Lower leg skin (tissue), 4 donors: ENCODE measurements at regions not wholly inside any gene's neighbourhood (a gene's known extent, or its start where the extent isn't known, plus 50 kb on each side); places are given as distances from the start of the nearest gene placed in this dataset.

Source experiments
- DNase-seq, 2 donors: peaks; one replicate each; pipeline ENCODE4 v3.0.0-alpha.2; 2019; ENCODE audit warnings: low spot score in 2 of 2
- H3K4me3 ChIP-seq: fragments of 200-600 bp; sonication (generic); 2 replicates; pipeline ENCODE4 v1.5.1; 2017; ENCODE audit warnings: mild to moderate bottlenecking, low read depth; ENCODE audit not compliant: poor library complexity, severe bottlenecking
- POLR2A ChIP-seq, 2 donors: fragments of 450-650 bp; IDR thresholded peaks; one replicate each; pipeline ENCODE4 v1.6.1; 2016 to 2017; ENCODE audit warnings: antibody characterized with exemption in 2 of 2, mild to moderate bottlenecking in 1 of 2, moderate library complexity in 1 of 2
- WGBS, 2 donors: methylation state at CpG; one replicate each; pipeline ENCODE4 v1.1.5; 2018; 5-methylcytosine and 5-hydroxymethylcytosine counted together
- intact Hi-C: fragments of 100-400 bp; cut with DNase I; formaldehyde crosslinking; loops from one replicate; pipeline ENCODE4 v1.15.0; 2023; ENCODE audit warnings: low total_unique reads
- TF ChIP-seq, protein P1 (sequence below), 3 donors: fragments of 450-650 bp; IDR thresholded peaks; one replicate each; pipeline ENCODE4 v1.5.1; 2016; ENCODE audit warnings: antibody characterized with exemption in 3 of 3, mild to moderate bottlenecking in 3 of 3, moderate library complexity in 2 of 3

DNA sequence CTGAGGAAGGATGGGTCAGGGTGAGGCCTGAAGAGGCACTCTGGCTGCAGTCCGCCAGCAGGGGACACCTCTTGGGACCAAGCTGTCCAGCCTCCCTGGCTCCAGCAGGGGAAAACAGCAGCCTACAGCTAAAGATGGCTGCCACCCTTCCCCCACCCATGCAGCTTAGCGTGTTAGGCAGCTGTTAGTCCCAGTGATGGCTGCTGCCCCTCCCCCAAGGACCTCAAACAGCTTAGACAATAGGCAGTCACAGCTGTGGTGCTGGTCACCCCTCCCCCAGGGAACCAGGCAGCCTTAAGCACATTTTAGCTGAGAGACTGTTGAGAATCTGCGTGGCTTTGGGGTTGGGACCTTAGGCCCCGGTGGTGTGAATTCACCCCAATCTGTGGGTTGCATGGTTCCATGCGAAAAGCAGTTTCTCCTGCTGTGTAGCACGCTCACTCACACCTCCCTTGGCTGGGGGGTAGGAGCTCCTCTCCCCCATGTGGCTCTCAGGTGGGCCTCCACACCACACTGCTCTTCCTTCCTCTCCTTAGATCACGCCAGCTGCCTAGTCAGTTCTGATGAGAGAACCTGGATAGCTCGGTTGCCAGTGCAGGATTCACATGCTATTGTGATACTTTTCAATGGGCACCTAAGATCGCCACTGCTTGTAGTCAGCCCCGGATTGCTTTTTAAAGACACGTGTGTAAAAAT, 140.5 kb upstream of the CADPS start:
- WGBS, 2 donors: 67 to 71% methylated on average over 11 of the region's 11 CpGs
- DNase-seq: no peak
- TF ChIP-seq, protein P1, sequence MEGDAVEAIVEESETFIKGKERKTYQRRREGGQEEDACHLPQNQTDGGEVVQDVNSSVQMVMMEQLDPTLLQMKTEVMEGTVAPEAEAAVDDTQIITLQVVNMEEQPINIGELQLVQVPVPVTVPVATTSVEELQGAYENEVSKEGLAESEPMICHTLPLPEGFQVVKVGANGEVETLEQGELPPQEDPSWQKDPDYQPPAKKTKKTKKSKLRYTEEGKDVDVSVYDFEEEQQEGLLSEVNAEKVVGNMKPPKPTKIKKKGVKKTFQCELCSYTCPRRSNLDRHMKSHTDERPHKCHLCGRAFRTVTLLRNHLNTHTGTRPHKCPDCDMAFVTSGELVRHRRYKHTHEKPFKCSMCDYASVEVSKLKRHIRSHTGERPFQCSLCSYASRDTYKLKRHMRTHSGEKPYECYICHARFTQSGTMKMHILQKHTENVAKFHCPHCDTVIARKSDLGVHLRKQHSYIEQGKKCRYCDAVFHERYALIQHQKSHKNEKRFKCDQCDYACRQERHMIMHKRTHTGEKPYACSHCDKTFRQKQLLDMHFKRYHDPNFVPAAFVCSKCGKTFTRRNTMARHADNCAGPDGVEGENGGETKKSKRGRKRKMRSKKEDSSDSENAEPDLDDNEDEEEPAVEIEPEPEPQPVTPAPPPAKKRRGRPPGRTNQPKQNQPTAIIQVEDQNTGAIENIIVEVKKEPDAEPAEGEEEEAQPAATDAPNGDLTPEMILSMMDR (IDR thresholded peaks at IDR 0.05): no peak

DNA sequence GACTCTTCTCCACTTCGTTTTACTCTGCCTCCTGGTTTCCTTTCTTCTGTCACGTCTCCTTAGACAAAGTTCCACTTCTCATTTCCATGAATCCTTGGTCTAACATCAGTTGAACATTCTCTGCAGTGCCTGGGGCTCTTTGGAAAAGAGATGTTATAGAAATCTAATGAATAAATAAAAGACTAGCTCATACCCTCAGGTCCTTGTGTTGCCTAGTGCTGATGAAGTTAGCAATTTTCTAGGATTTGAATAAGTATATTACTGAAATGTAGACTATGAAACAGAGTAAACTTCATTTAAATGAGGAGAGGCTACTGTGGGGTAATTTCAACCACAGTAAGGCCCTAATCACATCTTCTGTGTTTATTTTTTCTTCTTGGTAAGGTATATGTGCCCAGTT, 146.9 kb upstream of the CADPS start:
- 30 to 34% methylated on average over 2 of the region's 2 CpGs for WGBS, 2 donors
- TF ChIP-seq, protein P1 (IDR thresholded peaks at IDR 0.05): no peak
- no peak for TF ChIP-seq POLR2A (IDR thresholded peaks at IDR 0.05)
- intact Hi-C loops: no loop called here

More for the DNA sequence above, 140.5 kb upstream of the CADPS start:
- H3K4me3 ChIP-seq: no peak overlapping the region
- intact Hi-C loops: no loop called here

DNA sequence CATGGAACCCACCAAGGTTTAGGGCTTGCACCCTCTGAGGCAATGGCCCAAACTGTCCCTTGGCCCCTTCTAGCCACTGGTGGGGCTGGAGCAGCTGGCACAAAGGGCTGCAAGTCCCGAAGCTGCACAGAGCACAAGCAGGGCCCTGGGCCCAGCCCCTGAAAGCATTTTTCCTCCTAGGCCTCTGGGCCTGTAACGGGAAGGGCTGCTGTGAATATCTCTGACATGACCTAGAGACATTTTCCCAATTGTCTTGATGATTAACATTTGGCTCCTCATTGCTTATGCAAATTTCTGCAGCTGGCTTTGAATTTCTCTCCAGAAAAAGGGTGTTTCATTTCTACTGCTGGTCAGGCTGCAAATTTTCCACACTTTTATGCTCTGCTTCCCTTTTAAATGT, 151.5 kb upstream of the CADPS start:
- 38 to 75% methylated on average over 2 of the region's 2 CpGs for WGBS, 2 donors
- intact Hi-C loops: no loop called here
- H3K4me3 ChIP-seq: no peak overlapping the region
- TF ChIP-seq, protein P1 (IDR thresholded peaks at IDR 0.05): no peak
- no peak for TF ChIP-seq POLR2A (IDR thresholded peaks at IDR 0.05)
- no peak for DNase-seq

More for the DNA sequence above, 146.9 kb upstream of the CADPS start:
- no peak for DNase-seq
- no peak overlapping the region for H3K4me3 ChIP-seq

DNA sequence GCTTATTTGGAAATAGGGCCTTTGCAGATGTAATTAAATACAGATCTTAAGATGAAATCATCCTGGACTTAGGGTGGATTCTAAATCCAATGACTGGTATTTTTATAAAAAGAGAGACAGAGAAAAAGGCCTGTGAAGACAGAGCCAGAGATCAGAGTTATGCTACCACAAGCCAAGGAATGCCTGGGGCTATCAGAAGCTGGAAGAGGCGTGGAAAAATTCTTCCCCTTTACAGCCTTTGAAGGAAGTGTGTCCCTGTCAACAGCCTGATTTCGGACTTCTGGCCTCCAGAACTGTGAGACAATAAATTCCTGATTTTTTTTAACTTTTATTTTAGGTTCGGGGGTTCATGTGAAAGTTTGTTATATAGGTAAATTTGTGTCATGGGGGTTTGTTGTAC, 154.1 kb upstream of the CADPS start:
- intact Hi-C loops: no loop called here
- no peak for DNase-seq
- H3K4me3 ChIP-seq: no peak overlapping the region
- no peak for TF ChIP-seq POLR2A (IDR thresholded peaks at IDR 0.05)
- WGBS, 2 donors: 37 to 42% methylated on average over 3 of the region's 3 CpGs

DNA sequence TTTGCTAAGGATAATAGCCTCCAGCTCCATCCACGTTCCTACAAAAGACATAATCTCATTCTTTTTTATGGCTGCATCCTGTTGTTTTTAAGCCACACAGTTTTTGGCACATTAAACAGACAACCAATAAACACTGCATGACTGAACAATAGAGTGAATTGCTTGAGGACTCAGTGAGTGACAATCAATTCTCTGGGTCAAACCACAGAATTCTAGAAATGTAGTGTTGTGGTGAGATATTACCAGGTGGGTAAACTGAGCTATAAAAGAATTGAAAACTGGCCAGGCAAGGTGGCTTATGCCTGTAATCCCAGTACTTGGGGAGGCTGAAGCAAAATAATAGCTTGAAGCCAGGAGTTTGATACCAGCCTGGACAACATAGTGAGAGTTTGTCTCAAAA, 154.7 kb upstream of the CADPS start:
- no peak for TF ChIP-seq POLR2A (IDR thresholded peaks at IDR 0.05)
- TF ChIP-seq, protein P1 (IDR thresholded peaks at IDR 0.05): no peak
- intact Hi-C loops: no loop called here
- H3K4me3 ChIP-seq: no peak overlapping the region
- DNase-seq: no peak
- 25 to 26% methylated on average over 1 of the region's 1 CpG for WGBS, 2 donors

DNA sequence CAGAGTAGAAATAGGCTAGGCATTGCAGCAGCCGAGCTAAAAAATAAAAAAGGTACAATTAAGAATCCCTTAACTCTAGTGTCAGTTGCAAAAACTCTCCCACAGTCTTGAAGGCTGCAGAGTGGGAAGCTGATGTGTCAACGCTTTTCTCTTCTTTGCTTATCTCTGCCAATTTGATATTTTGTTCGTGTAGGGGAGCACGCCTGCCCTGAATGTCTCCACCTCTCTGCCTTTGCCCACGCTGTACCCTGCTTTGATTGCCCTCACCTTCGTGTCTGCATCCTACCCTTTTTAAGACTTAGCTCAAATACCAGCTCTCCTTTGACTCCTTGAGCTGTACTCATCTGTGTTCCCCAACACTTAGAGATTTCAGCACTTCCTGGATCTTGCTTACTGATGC, 155.4 kb upstream of the CADPS start:
- intact Hi-C loops: no loop called here
- no peak for TF ChIP-seq POLR2A (IDR thresholded peaks at IDR 0.05)
- TF ChIP-seq, protein P1 (IDR thresholded peaks at IDR 0.05): no peak
- no peak overlapping the region for H3K4me3 ChIP-seq
- WGBS, 2 donors: 76 to 79% methylated on average over 6 of the region's 6 CpGs
- no peak for DNase-seq
